Loucy (cell line): ENCODE measurements at regions not wholly inside any gene's neighbourhood (a gene's known extent, or its start where the extent isn't known, plus 50 kb on each side); places are given as distances from the start of the nearest gene placed in this dataset.
"Not testable (repeated sequence)": the region's sequence is repeated elsewhere in the genome, so short reads cannot be mapped to it uniquely, and the experiment has no call there.

Source experiments
- H2AFZ ChIP-seq: fragments of 200-600 bp; sonication (generic); 2 replicates; pipeline ENCODE4 v1.6.0; 2016; ENCODE audit warnings: antibody characterized with exemption, mild to moderate bottlenecking, low read length, moderate library complexity
- H3F3A ChIP-seq: fragments of 200-600 bp; 2 replicates; pipeline ENCODE4 v1.6.0; 2016; ENCODE audit warnings: antibody characterized with exemption, low read depth, mild to moderate bottlenecking
- H3K27me3 ChIP-seq: fragments of 200-600 bp; sonication (generic); 2 replicates; pipeline ENCODE4 v1.6.1; 2014; ENCODE audit warnings: low read length, mild to moderate bottlenecking; ENCODE audit not compliant: insufficient read depth, poor library complexity, severe bottlenecking
- H3K36me3 ChIP-seq: fragments of 200-600 bp; sonication (generic); 2 replicates; pipeline ENCODE4 v1.6.1; 2016; ENCODE audit warnings: low read length; ENCODE audit not compliant: insufficient read depth
- H3K4me1 ChIP-seq: fragments of 200-600 bp; sonication (generic); 2 replicates; pipeline ENCODE4 v1.5.1; 2014; ENCODE audit warnings: low read length, mild to moderate bottlenecking; ENCODE audit not compliant: insufficient read depth, poor library complexity, severe bottlenecking
- H3K4me2 ChIP-seq: fragments of 200-600 bp; sonication (generic); 2 replicates; pipeline ENCODE4 v1.6.0; 2014; ENCODE audit warnings: antibody characterized with exemption, low read length, low read depth, mild to moderate bottlenecking; ENCODE audit not compliant: poor library complexity, severe bottlenecking
- H3K4me3 ChIP-seq: fragments of 200-600 bp; sonication (generic); 2 replicates; pipeline ENCODE4 v1.5.1; 2014; ENCODE audit warnings: low read length, mild to moderate bottlenecking, mixed read lengths; ENCODE audit not compliant: poor library complexity, severe bottlenecking
- H3K79me2 ChIP-seq: fragments of 200-600 bp; sonication (generic); 2 replicates; pipeline ENCODE4 v1.6.1; 2014; ENCODE audit warnings: low read length; ENCODE audit not compliant: insufficient read depth
- H3K9ac ChIP-seq: fragments of 200-600 bp; sonication (generic); 2 replicates; pipeline ENCODE4 v1.6.0; 2014; ENCODE audit warnings: mild to moderate bottlenecking, low read depth, low read length, moderate library complexity; ENCODE audit not compliant: poor library complexity, severe bottlenecking
- H3K9me2 ChIP-seq: fragments of 200-600 bp; sonication (generic); replicated peaks from 2 replicates; pipeline ENCODE4 v1.6.1; 2016; ENCODE audit warnings: low read depth, low read length, mixed read lengths
- H3K9me3 ChIP-seq: fragments of 200-600 bp; sonication (generic); 2 replicates; pipeline ENCODE4 v1.6.1; 2014; ENCODE audit warnings: mild to moderate bottlenecking, antibody characterized with exemption, low read length, low read depth; ENCODE audit not compliant: insufficient read depth
- H4K20me1 ChIP-seq: fragments of 200-600 bp; sonication (generic); 2 replicates; pipeline ENCODE4 v1.6.0; 2014; ENCODE audit warnings: antibody characterized with exemption, low read length, mild to moderate bottlenecking; ENCODE audit not compliant: insufficient read depth, poor library complexity, severe bottlenecking

DNA sequence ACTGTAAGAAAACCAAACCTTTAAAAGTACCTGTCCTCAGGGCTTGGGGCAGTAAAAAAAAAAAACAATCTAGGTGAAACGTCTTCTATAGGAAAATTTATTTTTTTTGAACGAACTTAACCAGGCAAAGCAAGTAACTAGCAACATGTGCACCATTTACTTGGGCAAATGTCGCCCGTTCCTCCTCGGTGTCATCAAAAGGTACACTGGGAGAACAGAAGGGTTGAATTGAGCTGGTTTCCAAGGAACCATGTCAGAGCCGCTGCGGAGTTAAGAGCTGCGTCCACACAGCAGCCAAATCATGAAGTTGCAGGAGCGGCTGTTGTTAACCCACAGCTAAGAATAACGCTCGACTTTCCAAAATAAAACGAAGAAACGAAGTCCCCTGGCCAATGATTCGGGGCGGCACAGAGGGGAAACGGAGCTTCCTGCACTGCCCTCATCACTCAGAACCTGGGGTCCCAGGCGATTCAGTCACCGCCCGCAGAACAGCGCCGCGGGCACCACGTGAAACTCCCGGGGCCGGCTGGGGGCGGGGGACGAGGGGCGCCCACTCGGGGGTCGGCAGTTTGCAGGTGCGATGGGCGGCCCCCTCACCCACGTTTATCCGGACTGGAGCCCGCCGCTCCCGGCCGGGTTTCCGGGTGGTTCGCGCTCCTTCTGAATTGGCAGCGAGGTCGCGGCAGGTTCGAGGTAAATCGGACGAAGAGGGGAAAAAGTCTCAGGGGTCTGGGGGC is 53.6 kb upstream of the PLGLB1 start:
- H3K9me2 ChIP-seq, H3K4me1 ChIP-seq, H3K27me3 ChIP-seq, H2AFZ ChIP-seq, H3K36me3 ChIP-seq, H3K9me3 ChIP-seq, H3F3A ChIP-seq: not testable (repeated sequence)
- Histone ChIP-seq H3K9ac (peak overlapping the region; percentile 77), H3K4me3 (peak overlapping the region; percentile 87), H4K20me1 (peaks cover 12% of the 10 kb centered on the region), H3K79me2 (peaks cover 29% of the 10 kb centered on the region), H3K4me2 (peak overlapping the region; percentile 78)

DNA sequence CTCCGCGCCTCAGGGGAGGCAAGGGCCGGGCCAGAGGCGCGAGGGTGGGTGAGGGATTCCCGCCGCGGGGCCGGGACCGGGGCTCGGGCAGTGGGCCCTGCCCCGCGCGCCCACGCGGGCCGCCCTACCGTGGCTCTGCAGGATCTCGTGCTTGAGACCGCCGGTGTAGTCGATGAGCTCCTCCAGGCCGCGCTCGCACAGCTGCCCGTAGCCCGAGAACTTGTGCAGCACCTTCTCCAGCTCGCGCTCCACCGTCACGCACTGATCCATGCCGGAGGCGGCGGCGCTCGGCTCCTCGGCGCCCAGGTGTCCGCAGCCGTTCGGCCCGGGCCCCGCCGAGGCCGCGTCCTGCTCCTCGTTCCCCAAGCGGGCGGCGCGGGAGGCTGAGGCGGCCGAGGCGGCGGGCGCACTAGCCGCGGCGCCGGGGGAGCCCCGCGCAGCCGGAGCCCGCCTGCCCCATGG is 54.2 kb upstream of the PLGLB1 start:
- not testable (repeated sequence) for H2AFZ ChIP-seq, H3K36me3 ChIP-seq, H4K20me1 ChIP-seq, H3F3A ChIP-seq, H3K9me2 ChIP-seq, H3K4me1 ChIP-seq, H3K9me3 ChIP-seq, H3K27me3 ChIP-seq
- Histone ChIP-seq H3K9ac (peak overlapping the region; percentile 77), H3K79me2 (peaks cover 23% of the 10 kb centered on the region), H3K4me2 (peak overlapping the region; percentile 78), H3K4me3 (peak overlapping the region; percentile 87)

DNA sequence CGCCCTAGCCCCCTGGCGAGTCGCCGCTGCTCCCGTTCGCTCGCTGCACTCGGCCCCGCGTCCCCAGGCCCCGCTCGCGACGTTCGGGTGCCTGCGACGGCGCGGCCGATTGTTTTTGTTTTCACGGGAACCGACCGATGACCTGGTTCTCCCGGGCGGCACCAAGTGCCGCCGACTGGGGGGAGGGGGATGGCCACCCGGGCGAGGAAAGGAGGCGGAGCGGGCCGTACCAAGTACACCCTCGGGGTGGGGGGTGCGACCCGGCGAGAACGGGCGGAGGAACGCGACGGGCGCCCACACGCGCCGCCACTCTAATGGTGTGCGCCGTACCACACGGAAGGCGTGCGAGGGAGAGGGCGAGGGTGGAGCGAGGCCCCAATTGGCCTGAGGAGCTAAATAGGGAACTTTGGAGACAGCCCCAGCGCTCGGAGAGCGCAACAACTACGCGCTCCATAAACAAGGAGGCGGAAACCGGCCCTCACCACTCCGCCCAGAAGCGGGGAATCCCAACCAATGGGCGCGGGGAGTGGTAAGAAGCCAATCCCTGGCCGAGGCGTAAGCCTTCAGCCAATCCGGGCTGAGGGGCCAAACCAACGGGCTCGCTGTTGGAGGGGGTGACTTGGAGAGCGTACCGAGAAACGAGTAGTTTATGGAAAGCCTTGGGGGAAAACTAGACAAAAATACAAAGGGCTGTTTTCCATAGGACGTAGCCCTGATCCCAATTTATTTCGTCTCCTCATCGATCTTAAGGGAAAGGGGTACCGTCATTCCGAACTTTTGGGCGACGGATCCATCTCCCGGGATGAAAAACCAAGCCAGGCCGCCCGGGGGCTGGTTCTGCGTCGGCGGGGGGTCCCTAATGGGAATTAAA is 54.8 kb upstream of the PLGLB1 start:
- not testable (repeated sequence) for H3K9me3 ChIP-seq, H3K9me2 ChIP-seq, H3K36me3 ChIP-seq, H3F3A ChIP-seq, H3K4me1 ChIP-seq, H3K4me2 ChIP-seq, H3K27me3 ChIP-seq, H4K20me1 ChIP-seq
- Histone ChIP-seq H3K9ac (peak overlapping the region; percentile 77), H3K79me2 (peaks cover 20% of the 10 kb centered on the region), H2AFZ (peak overlapping the region; percentile 94), H3K4me3 (peak overlapping the region; percentile 87)

DNA sequence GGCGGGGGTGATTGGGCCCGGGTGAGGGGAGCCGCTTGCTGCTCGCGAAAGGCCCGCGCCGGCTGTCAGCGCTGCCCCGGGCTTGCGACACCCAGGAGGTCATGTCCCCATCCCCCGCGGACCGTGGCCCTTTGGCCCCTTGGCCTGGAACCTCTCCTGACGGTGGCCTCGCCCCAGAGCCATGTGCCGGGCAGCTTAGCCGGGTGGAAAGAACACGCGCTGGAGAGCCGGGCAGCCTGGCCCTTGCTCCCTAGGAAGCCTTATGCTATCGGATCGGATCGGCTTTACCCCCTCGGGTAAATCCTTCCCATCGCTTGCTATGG is 55.4 kb upstream of the PLGLB1 start:
- not testable (repeated sequence) for H3K9me2 ChIP-seq, H4K20me1 ChIP-seq, H3K36me3 ChIP-seq, H3F3A ChIP-seq, H3K4me1 ChIP-seq, H3K27me3 ChIP-seq, H3K9me3 ChIP-seq
- peaks cover 20% of the 10 kb centered on the region for H3K79me2 ChIP-seq
- peak overlapping the region; percentile 77 for H3K9ac ChIP-seq
- peak overlapping the region; percentile 87 for H3K4me3 ChIP-seq
- peak overlapping the region; percentile 50 for H3K4me2 ChIP-seq
- peak overlapping the region; percentile 94 for H2AFZ ChIP-seq

DNA sequence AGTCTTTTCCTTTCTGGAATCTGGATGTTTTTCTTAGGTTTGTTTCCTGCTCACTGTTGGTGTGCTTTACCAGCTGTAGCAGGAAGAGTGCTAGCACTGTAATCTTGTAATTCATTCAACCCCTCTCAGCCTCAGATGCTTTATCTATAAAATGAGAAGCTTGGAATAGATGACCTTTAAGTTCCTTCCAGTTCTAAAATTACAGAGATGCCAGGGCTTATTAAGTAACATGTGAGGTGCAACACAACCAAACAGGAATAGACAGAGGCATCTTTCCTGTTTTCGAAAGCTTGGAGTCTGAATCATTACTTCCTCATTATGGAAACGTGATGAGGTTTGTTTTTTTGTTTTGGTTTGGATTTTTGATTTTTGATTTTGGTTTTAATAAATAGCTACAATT is 60.1 kb upstream of the PLGLB1 start:
- not testable (repeated sequence) for H3K27me3 ChIP-seq, H3K9me2 ChIP-seq, H3K36me3 ChIP-seq, H3K9me3 ChIP-seq, H3K4me3 ChIP-seq, H3K79me2 ChIP-seq, H3K4me1 ChIP-seq, H2AFZ ChIP-seq, H3K9ac ChIP-seq, H3K4me2 ChIP-seq, H3F3A ChIP-seq, H4K20me1 ChIP-seq

DNA sequence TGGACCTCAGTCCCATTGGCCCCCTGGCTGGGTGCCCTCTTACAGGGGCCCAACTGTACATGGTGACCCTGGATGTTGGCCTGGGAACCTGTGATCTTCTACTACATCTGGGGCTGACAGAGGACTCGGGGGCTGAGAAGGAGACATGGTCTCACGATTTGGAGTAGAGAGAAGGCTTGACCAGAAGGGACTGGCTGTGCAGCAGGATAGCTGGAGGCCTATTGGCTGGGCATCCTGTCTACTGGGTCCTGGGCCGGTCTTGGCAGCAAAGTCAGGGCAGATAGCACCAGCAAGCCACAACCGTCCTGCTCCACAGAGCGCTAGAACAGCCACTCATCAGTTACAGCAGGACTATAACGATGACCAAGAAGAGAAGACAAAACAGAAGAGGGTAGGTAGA is 66.4 kb upstream of the PLGLB1 start:
- H3K9me3 ChIP-seq, result not testable (repeated sequence)

DNA sequence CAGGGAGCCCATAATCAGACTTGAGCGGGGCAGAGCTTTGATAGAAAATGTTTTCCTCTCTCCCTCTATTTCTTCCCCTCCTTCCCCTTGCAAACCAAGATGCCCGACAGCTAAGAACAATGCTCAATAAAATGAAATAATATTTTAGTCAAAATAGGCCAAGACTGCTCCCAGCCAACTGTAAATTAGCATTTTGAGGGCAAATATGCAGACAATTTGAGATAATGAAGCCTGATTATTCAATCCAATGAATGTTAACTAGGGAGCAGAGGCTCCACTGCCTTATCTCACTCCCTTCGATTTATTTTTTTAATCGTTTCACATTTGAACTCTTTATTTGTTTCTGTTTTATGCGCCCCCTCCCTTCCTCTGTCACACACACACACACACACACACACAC is 67.8 kb upstream of the PLGLB1 start:
- H3K79me2 ChIP-seq, H3K9me2 ChIP-seq: not testable (repeated sequence)

More for the DNA sequence above, 66.4 kb upstream of the PLGLB1 start:
- H3K4me3 ChIP-seq, H4K20me1 ChIP-seq, H3K4me2 ChIP-seq, H3K9me2 ChIP-seq, H3K36me3 ChIP-seq, H2AFZ ChIP-seq, H3K4me1 ChIP-seq, H3K9ac ChIP-seq, H3F3A ChIP-seq, H3K79me2 ChIP-seq, H3K27me3 ChIP-seq: not testable (repeated sequence)

More for the DNA sequence above, 67.8 kb upstream of the PLGLB1 start:
- not testable (repeated sequence) for H3K9ac ChIP-seq, H3K27me3 ChIP-seq, H2AFZ ChIP-seq, H4K20me1 ChIP-seq, H3K4me2 ChIP-seq, H3F3A ChIP-seq, H3K4me1 ChIP-seq, H3K36me3 ChIP-seq, H3K4me3 ChIP-seq, H3K9me3 ChIP-seq
